HCT116 (cell line): ENCODE measurements at regions not wholly inside any gene's neighbourhood (a gene's known extent, or its start where the extent isn't known, plus 50 kb on each side); places are given as distances from the start of the nearest gene placed in this dataset.

ENCODE experiments used
- CTCF ChIP-seq, 3 experiments: fragments of 200-600 bp in 1 of 3; sonication (generic) in 1 of 3; IDR thresholded peaks in 2 of 3; conservative IDR thresholded peaks in 1 of 3; 2 replicates each; pipeline ENCODE4 v1.5.1; 2012 to 2017; ENCODE audit warnings: low read depth in 2 of 3, low read length in 2 of 3, antibody characterized with exemption in 1 of 3, borderline replicate concordance in 1 of 3, control low read depth in 1 of 3, mild to moderate bottlenecking in 1 of 3, mixed read lengths in 1 of 3, mixed run types in 1 of 3, moderate library complexity in 1 of 3; ENCODE audit not compliant: insufficient read depth in 1 of 3
- POLR2A ChIP-seq: IDR thresholded peaks from 2 replicates; pipeline ENCODE4 v1.7.0; 2011; ENCODE audit warnings: borderline replicate concordance; ENCODE audit not compliant: insufficient read depth, insufficient read length; ENCODE audit errors: extremely low read depth
- TF ChIP-seq, protein P1 (sequence below): IDR thresholded peaks from 2 replicates; pipeline ENCODE4 v1.6.1; 2012; ENCODE audit warnings: low read depth

DNA sequence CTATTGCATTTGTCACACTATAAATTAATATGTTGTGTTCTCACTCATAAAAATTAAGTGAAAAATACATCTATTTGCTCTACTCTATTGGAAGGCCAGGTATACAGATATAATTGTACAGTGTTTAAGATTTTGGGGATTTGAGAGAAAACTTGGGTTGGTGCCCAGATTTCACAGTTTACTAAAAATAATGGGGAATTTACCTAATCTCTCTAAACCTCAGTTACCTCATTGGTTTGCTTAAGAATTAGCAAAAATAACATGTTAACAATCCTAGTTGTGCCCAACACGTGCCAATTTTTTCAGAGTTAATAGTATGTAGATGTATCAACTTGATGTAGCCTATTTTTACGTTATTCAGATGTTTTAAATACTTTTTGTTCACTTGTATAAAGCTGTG, 1495.3 kb upstream of the PCDH7 start:
- TF ChIP-seq CTCF (IDR thresholded peaks at IDR 0.05 in 2 of 3, conservative IDR thresholded peaks at IDR 0.05 in 1 of 3; ENCODE audit: borderline replicate concordance in 1 of 3, insufficient read depth in 1 of 3, low read depth in 2 of 3, low read length in 2 of 3) (no peak), POLR2A (no peak)
- TF ChIP-seq, protein P1, sequence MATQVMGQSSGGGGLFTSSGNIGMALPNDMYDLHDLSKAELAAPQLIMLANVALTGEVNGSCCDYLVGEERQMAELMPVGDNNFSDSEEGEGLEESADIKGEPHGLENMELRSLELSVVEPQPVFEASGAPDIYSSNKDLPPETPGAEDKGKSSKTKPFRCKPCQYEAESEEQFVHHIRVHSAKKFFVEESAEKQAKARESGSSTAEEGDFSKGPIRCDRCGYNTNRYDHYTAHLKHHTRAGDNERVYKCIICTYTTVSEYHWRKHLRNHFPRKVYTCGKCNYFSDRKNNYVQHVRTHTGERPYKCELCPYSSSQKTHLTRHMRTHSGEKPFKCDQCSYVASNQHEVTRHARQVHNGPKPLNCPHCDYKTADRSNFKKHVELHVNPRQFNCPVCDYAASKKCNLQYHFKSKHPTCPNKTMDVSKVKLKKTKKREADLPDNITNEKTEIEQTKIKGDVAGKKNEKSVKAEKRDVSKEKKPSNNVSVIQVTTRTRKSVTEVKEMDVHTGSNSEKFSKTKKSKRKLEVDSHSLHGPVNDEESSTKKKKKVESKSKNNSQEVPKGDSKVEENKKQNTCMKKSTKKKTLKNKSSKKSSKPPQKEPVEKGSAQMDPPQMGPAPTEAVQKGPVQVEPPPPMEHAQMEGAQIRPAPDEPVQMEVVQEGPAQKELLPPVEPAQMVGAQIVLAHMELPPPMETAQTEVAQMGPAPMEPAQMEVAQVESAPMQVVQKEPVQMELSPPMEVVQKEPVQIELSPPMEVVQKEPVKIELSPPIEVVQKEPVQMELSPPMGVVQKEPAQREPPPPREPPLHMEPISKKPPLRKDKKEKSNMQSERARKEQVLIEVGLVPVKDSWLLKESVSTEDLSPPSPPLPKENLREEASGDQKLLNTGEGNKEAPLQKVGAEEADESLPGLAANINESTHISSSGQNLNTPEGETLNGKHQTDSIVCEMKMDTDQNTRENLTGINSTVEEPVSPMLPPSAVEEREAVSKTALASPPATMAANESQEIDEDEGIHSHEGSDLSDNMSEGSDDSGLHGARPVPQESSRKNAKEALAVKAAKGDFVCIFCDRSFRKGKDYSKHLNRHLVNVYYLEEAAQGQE, result no peak
